Transverse colon (tissue), 4 donors: ENCODE measurements at regions not wholly inside any gene's neighbourhood (a gene's known extent, or its start where the extent isn't known, plus 50 kb on each side); places are given as distances from the start of the nearest gene placed in this dataset.

Experiments used
- DNase-seq: peaks from one replicate; pipeline ENCODE4 v3.0.0-alpha.2; 2019
- H3K27ac ChIP-seq, 4 donors: fragments of 200-600 bp; sonication (generic); 2 replicates each; pipeline ENCODE4 v1.5.1; 2016 to 2018; ENCODE audit warnings: inconsistent platforms in 4 of 4
- H3K27me3 ChIP-seq: fragments of 200-600 bp; sonication (generic); 2 replicates; pipeline ENCODE4 v1.5.1; 2017; ENCODE audit warnings: inconsistent platforms
- H3K36me3 ChIP-seq, 4 donors: fragments of 200-600 bp; sonication (generic); 2 replicates each; pipeline ENCODE4 v1.5.1; 2017 to 2019; ENCODE audit warnings: inconsistent platforms in 4 of 4
- H3K4me1 ChIP-seq, 4 donors: fragments of 200-600 bp; sonication (generic); 2 replicates each; pipeline ENCODE4 v1.5.1; 2017 to 2020; ENCODE audit warnings: inconsistent platforms in 4 of 4
- H3K4me3 ChIP-seq, 4 donors: fragments of 200-600 bp; sonication (generic); 1 replicate in 1 of 4; 2 replicates in 3 of 4; pipeline versions ENCODE4 v1.5.1 to v1.6.1; 2017 to 2019; ENCODE audit warnings: inconsistent platforms in 4 of 4
- H3K9me3 ChIP-seq, 2 donors: fragments of 200-600 bp; sonication (generic); 2 replicates each; pipeline ENCODE4 v1.5.1; 2017 to 2019; ENCODE audit warnings: inconsistent platforms in 2 of 2
- EP300 ChIP-seq: sonication (generic); formaldehyde crosslinking; IDR thresholded peaks from one replicate; pipeline ENCODE4 v1.6.1; 2017; ENCODE audit warnings: antibody characterized with exemption, low read depth
- POLR2A ChIP-seq: fragments of 450-650 bp; IDR thresholded peaks from one replicate; pipeline ENCODE4 v1.6.1; 2016; ENCODE audit warnings: antibody characterized with exemption, mild to moderate bottlenecking, moderate library complexity
- POLR2AphosphoS5 ChIP-seq, 3 donors: sonication (generic); formaldehyde crosslinking; IDR thresholded peaks; one replicate each; pipeline ENCODE4 v1.6.1; 2016; ENCODE audit warnings: antibody characterized with exemption in 3 of 3
- WGBS, 2 donors: methylation state at CpG; one replicate each; pipeline ENCODE4 v1.1.5; 2018; ENCODE audit warnings: low coverage in 1 of 2; 5-methylcytosine and 5-hydroxymethylcytosine counted together
- in situ Hi-C, 4 donors: fragments of 200-750 bp; cut with MboI; loops; one replicate each; pipeline versions ENCODE4 v1.15.0 to v1.15.1; 2017; ENCODE audit warnings: low sequenced_read_pairs in 3 of 4, low pct_ligation_motif_present in 1 of 4, low pct_unique_long_range_greater_than_20kb in 1 of 4
- intact Hi-C: fragments of 100-400 bp; cut with DNase I; formaldehyde crosslinking; loops from one replicate; pipeline ENCODE4 v1.15.1; 2023; ENCODE audit warnings: low total_unique reads
- TF ChIP-seq, protein P1 (sequence below), 5 experiments: fragments of 200-600 bp in 3 of 5; fragments of 450-650 bp in 2 of 5; sonication (generic) in 3 of 5; IDR thresholded peaks; 1 replicate in 2 of 5; 2 replicates in 3 of 5; pipeline ENCODE4 v1.5.1; 2016 to 2017; ENCODE audit warnings: antibody characterized with exemption in 5 of 5, inconsistent platforms in 3 of 5, mild to moderate bottlenecking in 2 of 5, moderate library complexity in 1 of 5

DNA sequence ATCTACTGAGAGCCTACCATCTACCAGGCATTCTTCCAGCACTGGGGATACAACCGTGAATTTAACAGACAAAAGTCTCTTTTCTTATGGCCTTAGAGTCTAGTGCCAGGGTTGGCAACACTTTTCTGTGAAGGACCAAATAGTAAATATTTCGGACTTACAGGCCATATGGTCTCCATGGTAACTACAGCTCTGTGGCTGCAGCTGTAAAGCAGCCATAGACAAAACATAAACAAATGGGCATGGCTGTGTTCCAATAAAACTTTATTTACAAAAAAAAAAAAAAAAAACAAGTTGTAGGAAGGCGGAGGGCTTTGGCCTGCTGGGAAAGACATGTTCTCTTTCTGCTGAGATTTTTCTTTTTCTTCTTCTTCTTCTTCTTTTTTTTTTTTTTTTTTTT is 98.7 kb downstream of the ABCC12 start:
- no peak overlapping the region for H3K27ac ChIP-seq
- intact Hi-C loops (no loop called here), in situ Hi-C loops (no loop called here)
- no peak for TF ChIP-seq EP300
- TF ChIP-seq POLR2AphosphoS5 (IDR thresholded peaks at IDR 0.05) = no peak
- TF ChIP-seq, protein P1, sequence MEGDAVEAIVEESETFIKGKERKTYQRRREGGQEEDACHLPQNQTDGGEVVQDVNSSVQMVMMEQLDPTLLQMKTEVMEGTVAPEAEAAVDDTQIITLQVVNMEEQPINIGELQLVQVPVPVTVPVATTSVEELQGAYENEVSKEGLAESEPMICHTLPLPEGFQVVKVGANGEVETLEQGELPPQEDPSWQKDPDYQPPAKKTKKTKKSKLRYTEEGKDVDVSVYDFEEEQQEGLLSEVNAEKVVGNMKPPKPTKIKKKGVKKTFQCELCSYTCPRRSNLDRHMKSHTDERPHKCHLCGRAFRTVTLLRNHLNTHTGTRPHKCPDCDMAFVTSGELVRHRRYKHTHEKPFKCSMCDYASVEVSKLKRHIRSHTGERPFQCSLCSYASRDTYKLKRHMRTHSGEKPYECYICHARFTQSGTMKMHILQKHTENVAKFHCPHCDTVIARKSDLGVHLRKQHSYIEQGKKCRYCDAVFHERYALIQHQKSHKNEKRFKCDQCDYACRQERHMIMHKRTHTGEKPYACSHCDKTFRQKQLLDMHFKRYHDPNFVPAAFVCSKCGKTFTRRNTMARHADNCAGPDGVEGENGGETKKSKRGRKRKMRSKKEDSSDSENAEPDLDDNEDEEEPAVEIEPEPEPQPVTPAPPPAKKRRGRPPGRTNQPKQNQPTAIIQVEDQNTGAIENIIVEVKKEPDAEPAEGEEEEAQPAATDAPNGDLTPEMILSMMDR (IDR thresholded peaks at IDR 0.05) = no peak
- TF ChIP-seq POLR2A = no peak
- H3K27me3 ChIP-seq = peaks cover 24% of the 10 kb centered on the region
- no peak overlapping the region for H3K4me3 ChIP-seq
- no peak for DNase-seq
- no peaks in the 10 kb centered on the region for H3K4me1 ChIP-seq
- H3K36me3 ChIP-seq = no peaks in the 10 kb centered on the region
- H3K9me3 ChIP-seq = no peaks in the 10 kb centered on the region
- 50 to 57% methylated on average over 3 of the region's 3 CpGs for WGBS, 2 donors

DNA sequence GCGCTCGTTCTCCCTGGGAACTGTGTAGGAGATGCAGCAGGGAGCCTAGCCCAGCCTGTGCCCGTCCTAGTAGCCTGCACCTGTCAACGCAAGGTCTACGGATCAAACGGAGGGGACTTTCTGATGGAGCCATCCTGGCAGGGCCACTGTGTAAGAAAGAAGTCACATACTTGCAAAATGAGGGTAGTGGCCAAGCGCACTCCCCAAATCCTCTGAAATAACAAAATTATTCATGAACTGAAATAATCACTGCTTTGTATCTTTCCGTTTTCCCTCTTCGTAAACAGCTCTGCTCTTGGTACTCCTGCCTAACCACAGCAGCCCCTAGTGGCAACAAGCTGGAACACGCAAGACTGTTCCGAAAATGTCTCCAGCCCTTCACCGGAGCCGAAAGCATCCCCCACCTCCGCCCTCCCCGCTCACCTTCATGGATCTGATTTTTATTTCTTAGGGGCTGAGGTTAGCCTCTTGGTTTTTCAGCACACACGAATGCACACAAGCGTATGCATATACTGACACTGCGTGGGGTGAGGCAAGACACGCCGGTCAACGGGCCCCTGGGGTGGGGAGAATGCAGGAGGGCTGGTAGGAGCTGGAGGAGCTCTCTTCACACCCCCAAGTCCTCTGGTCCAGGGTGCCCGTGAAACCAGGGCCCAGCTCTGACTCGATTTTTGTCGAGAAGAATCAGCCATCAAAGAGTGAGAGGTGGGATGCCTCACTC is 100.8 kb downstream of the ABCC12 start:
- peaks cover 26% of the 10 kb centered on the region for H3K27me3 ChIP-seq
- H3K9me3 ChIP-seq = no peaks in the 10 kb centered on the region
- peak; percentile 22 for DNase-seq
- TF ChIP-seq, protein P1 (IDR thresholded peaks at IDR 0.05) = peak; percentile 32 to 61 (median 60)
- TF ChIP-seq POLR2AphosphoS5 (IDR thresholded peaks at IDR 0.05) = no peak
- H3K27ac ChIP-seq = no peak overlapping the region
- intact Hi-C loops = no loop called here
- H3K4me1 ChIP-seq = no peaks in the 10 kb centered on the region
- 34% methylated on average over 24 of the region's 24 CpGs; no CpG with 5 or more reads in 1 of the 2 donors for WGBS, 2 donors
- in situ Hi-C loops = no loop called here
- H3K36me3 ChIP-seq = no peaks in the 10 kb centered on the region
- H3K4me3 ChIP-seq = no peak overlapping the region

DNA sequence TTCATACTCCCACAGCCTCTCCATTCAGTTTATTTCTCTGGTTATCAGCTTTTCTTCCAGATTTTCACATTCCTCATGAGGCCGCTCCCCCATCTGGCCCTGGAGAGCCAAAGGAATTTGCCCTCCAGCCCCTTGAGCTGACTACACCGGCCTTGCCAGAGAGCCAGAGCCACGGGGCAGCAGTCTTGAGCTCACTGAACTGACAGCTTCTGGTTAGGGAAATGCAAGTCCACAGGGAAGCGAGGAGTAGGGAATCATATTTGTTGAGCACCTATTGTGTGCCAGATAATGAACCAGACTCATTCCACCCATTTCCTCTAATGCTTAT is 102.4 kb downstream of the ABCC12 start:
- in situ Hi-C loops (no loop called here), intact Hi-C loops (no loop called here)

DNA sequence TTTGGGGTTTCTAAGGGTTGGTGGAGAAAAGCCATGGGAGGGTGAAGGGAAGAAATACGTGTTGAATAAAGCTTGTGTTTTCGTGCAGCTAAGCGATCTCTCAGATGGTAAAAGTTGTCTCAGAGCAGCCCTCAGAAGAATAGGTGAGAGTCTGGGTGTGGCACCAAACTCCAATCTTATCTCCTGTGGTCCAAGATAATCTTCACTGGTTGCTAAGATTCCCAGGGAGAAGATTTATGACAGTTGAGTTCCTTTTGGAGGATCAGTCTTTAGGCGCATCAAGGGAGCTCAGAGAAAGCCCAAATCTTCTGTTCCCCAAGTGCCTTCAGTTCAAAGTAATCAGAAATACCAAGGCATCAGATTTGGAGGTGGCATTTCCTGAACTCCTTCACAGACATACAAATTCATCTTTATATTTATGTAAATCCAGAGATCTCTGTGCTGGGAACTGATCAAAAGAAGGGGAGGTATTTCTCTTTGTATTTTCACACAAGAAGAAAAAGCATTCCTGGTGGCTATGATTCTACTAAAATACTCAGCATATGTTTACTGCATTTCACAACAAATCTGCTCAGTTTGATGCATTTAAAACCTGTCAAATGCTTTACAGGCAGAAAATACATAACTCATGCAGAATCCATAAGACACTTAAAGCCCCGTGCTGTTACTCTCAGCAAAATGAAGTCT is 102.9 kb downstream of the ABCC12 start:
- H3K27ac ChIP-seq = no peak overlapping the region
- no peaks in the 10 kb centered on the region for H3K4me1 ChIP-seq
- DNase-seq = no peak
- no peaks in the 10 kb centered on the region for H3K36me3 ChIP-seq
- intact Hi-C loops (no loop called here), in situ Hi-C loops (no loop called here)
- no peak overlapping the region for H3K4me3 ChIP-seq
- WGBS, 2 donors = 55 to 69% methylated on average over 5 of the region's 5 CpGs
- TF ChIP-seq POLR2A = no peak
- TF ChIP-seq, protein P1 (IDR thresholded peaks at IDR 0.05) = no peak
- TF ChIP-seq EP300 = no peak
- TF ChIP-seq POLR2AphosphoS5 (IDR thresholded peaks at IDR 0.05) = no peak
- H3K9me3 ChIP-seq = no peaks in the 10 kb centered on the region
- peaks cover 27% of the 10 kb centered on the region for H3K27me3 ChIP-seq

More for the DNA sequence above, 102.4 kb downstream of the ABCC12 start:
- no peak for DNase-seq
- Histone ChIP-seq H3K4me1 (no peaks in the 10 kb centered on the region), H3K36me3 (no peaks in the 10 kb centered on the region), H3K4me3 (no peak overlapping the region), H3K27ac (no peak overlapping the region), H3K9me3 (no peaks in the 10 kb centered on the region), H3K27me3 (peaks cover 27% of the 10 kb centered on the region)
- TF ChIP-seq, protein P1 (IDR thresholded peaks at IDR 0.05) = no peak
- TF ChIP-seq POLR2A (no peak), EP300 (no peak), POLR2AphosphoS5 (IDR thresholded peaks at IDR 0.05) (no peak)
- 46 to 60% methylated on average over 1 to 4 of the region's 4 CpGs for WGBS, 2 donors
